ENCODE measurements at regions not wholly inside any gene's neighbourhood (a gene's known extent, or its start where the extent isn't known, plus 50 kb on each side); places are given as distances from the start of the nearest gene placed in this dataset.

GRCh38 chr1:157431751-157432150, 120.6 kb downstream of the FCRL5 start:
- TF ChIP-seq CTCF (IDR thresholded peaks at IDR 0.05; ENCODE audit: low read depth, low read length, poor library complexity, severe bottlenecking) (no peak), EZH2phosphoT487 (IDR thresholded peaks at IDR 0.05; ENCODE audit: borderline replicate concordance, low read length) (no peak)
